ENCODE measurements at regions not wholly inside any gene's neighbourhood (a gene's known extent, or its start where the extent isn't known, plus 50 kb on each side); places are given as distances from the start of the nearest gene placed in this dataset.

GRCh38 chr6:21357262-21357661, 236.3 kb upstream of the SOX4 start:
- no peak for DNase-seq (ENCODE audit: extremely low read depth, low read depth)
- no peak for TF ChIP-seq CTCF (IDR thresholded peaks at IDR 0.05; ENCODE audit: low read depth, low read length)

- no peak for DNase-seq (ENCODE audit: extremely low read depth, low read depth)
- TF ChIP-seq CTCF (IDR thresholded peaks at IDR 0.05; ENCODE audit: low read depth, low read length) = no peak
Observed at GRCh38 chr6:21359926-21360325, 233.6 kb upstream of the SOX4 start.

GRCh38 chr6:21360336-21360735, 233.2 kb upstream of the SOX4 start:
- TF ChIP-seq CTCF (IDR thresholded peaks at IDR 0.05; ENCODE audit: low read depth, low read length) = no peak
- DNase-seq (ENCODE audit: extremely low read depth, low read depth) = no peak

- DNase-seq (ENCODE audit: extremely low read depth, low read depth) = no peak
- TF ChIP-seq CTCF (IDR thresholded peaks at IDR 0.05; ENCODE audit: low read depth, low read length) = no peak
Observed at GRCh38 chr6:21367148-21367547, 226.4 kb upstream of the SOX4 start.

GRCh38 chr6:21367649-21368154, 225.8 kb upstream of the SOX4 start:
- no peak for DNase-seq (ENCODE audit: extremely low read depth, low read depth)
- no peak for TF ChIP-seq CTCF (IDR thresholded peaks at IDR 0.05; ENCODE audit: low read depth, low read length)

GRCh38 chr6:21371061-21371460, 222.5 kb upstream of the SOX4 start:
- TF ChIP-seq CTCF (IDR thresholded peaks at IDR 0.05; ENCODE audit: low read depth, low read length) = no peak
- DNase-seq (ENCODE audit: extremely low read depth, low read depth) = no peak

- peak; percentile 12 for DNase-seq (ENCODE audit: extremely low read depth, low read depth)
- TF ChIP-seq CTCF (IDR thresholded peaks at IDR 0.05; ENCODE audit: low read depth, low read length) = no peak
Observed at GRCh38 chr6:21371676-21372171, 221.8 kb upstream of the SOX4 start.
